GM12878 (cell line): ENCODE measurements at regions not wholly inside any gene's neighbourhood (a gene's known extent, or its start where the extent isn't known, plus 50 kb on each side); places are given as distances from the start of the nearest gene placed in this dataset.

ENCODE experiments used
- ATAC-seq: fragments of 200-7000 bp; cut with Tn5 transposase; 3 replicates; pipeline ENCODE4 v1.9.1; 2020; ENCODE audit warnings: mild to moderate bottlenecking, moderate library complexity
- BruUV-seq: library from RNA; stranded (reverse); fragments of 400-500 nt; replicated peaks from 2 replicates; lab custom pipeline; 2021; lab: Mats Ljungman, UMichigan
- CTCF ChIA-PET: fragments of 300-600 bp; sonication (Branson Sonifier 250); formaldehyde crosslinking; extraction: SDS; loops from one replicate; lab custom pipeline; 2021; ENCODE audit warnings: inconsistent platforms; lab: Yijun Ruan, JAX
- POLR2A ChIA-PET: fragments of 350-600 bp; formaldehyde crosslinking; extraction: SDS; loops from one replicate; lab custom pipeline; 2021; ENCODE audit warnings: inconsistent platforms; lab: Charles Lee
- RAD21 ChIA-PET: fragments of 300-600 bp; sonication (Branson Sonifier 250); formaldehyde crosslinking; loops from one replicate; lab custom pipeline; 2023; ENCODE audit warnings: antibody characterized with exemption; ENCODE audit not compliant: unreplicated experiment; lab: Charles Lee
- SMC1A ChIA-PET: fragments of 300-600 bp; sonication (Branson Sonifier 250); formaldehyde crosslinking; loops from one replicate; lab custom pipeline; 2023; ENCODE audit not compliant: unreplicated experiment, uncharacterized antibody; lab: Charles Lee
- DNase-seq: peaks from one replicate; pipeline ENCODE4 v3.0.0-alpha.2; 2011; ENCODE audit warnings: low read depth, low spot score
- FAIRE-seq: peaks from 3 replicates; lab custom pipeline; 2011; peaks lifted over from hg19 to GRCh38; lab: Jason Lieb, UNC
- H2AFZ ChIP-seq: 2 replicates; pipeline ENCODE4 v1.6.0; 2011; ENCODE audit warnings: low read depth, low read length, control low read depth; ENCODE audit not compliant: control insufficient read depth
- H3K27ac ChIP-seq: 2 replicates; pipeline ENCODE4 v1.5.1; 2011; ENCODE audit warnings: control low read depth; ENCODE audit not compliant: control insufficient read depth, insufficient read depth
- H3K27me3 ChIP-seq, 2 experiments: replicated peaks in 1 of 2; 2 replicates each; pipeline versions ENCODE4 v1.6.0 to v1.6.1; 2011; ENCODE audit warnings: low read length in 1 of 2; ENCODE audit not compliant: control insufficient read depth in 2 of 2, insufficient read depth in 2 of 2
- H3K36me3 ChIP-seq, 2 experiments: 2 replicates each; pipeline ENCODE4 v1.5.1; 2011; ENCODE audit warnings: low read length in 1 of 2; ENCODE audit not compliant: control insufficient read depth in 2 of 2, insufficient read depth in 2 of 2
- H3K4me1 ChIP-seq: 2 replicates; pipeline ENCODE4 v1.6.1; 2011; ENCODE audit warnings: mild to moderate bottlenecking, low read length, moderate library complexity, mixed read lengths; ENCODE audit not compliant: control insufficient read depth, insufficient read depth
- H3K4me2 ChIP-seq: 2 replicates; pipeline ENCODE4 v1.6.0; 2011; ENCODE audit warnings: control low read depth; ENCODE audit not compliant: control insufficient read depth, insufficient read depth
- H3K4me3 ChIP-seq: fragments of 200-600 bp; sonication (generic); 2 replicates; pipeline ENCODE4 v1.5.1; 2016
- H3K79me2 ChIP-seq: 2 replicates; pipeline ENCODE4 v1.6.0; 2011; ENCODE audit warnings: low read length; ENCODE audit not compliant: control insufficient read depth, insufficient read depth
- H3K9ac ChIP-seq: 2 replicates; pipeline ENCODE4 v1.8.0; 2011; ENCODE audit warnings: low read length, control low read depth, mixed read lengths; ENCODE audit not compliant: control insufficient read depth, insufficient read depth
- H3K9me3 ChIP-seq: replicated peaks from 3 replicates; pipeline ENCODE4 v1.5.1; 2011; ENCODE audit warnings: mild to moderate bottlenecking, low read length; ENCODE audit not compliant: control insufficient read depth, insufficient read depth
- H4K20me1 ChIP-seq: 2 replicates; pipeline ENCODE4 v1.6.0; 2011; ENCODE audit not compliant: control insufficient read depth, insufficient read depth
- CREM ChIP-seq: IDR thresholded peaks from 2 replicates; pipeline ENCODE4 v1.6.1; 2014; ENCODE audit warnings: antibody characterized with exemption, low read depth
- E4F1 ChIP-seq: fragments of 450-650 bp; IDR thresholded peaks from 2 replicates; pipeline ENCODE4 v1.6.1; 2018; ENCODE audit warnings: borderline replicate concordance, mild to moderate bottlenecking; ENCODE audit not compliant: partially characterized antibody
- MTA3 ChIP-seq: IDR thresholded peaks from 2 replicates; pipeline ENCODE4 v1.6.1; 2012; ENCODE audit warnings: low read length, inconsistent platforms, borderline replicate concordance
- NFYB ChIP-seq: IDR thresholded peaks from 2 replicates; pipeline ENCODE4 v1.6.1; 2011; ENCODE audit warnings: low read depth, mild to moderate bottlenecking, low read length, improper control_type of control experiment, moderate library complexity; ENCODE audit not compliant: insufficient read depth
- PAX8 ChIP-seq: fragments of 450-650 bp; IDR thresholded peaks from 2 replicates; pipeline ENCODE4 v1.6.1; 2017; ENCODE audit warnings: mild to moderate bottlenecking, moderate library complexity
- ZNF217 ChIP-seq: fragments of 450-650 bp; IDR thresholded peaks from 2 replicates; pipeline ENCODE4 v1.6.1; 2017; ENCODE audit warnings: antibody characterized with exemption, mild to moderate bottlenecking
- ZNF622 ChIP-seq: fragments of 450-650 bp; IDR thresholded peaks from 2 replicates; pipeline ENCODE4 v1.6.1; 2017; ENCODE audit warnings: mild to moderate bottlenecking, inconsistent platforms
- WGBS: methylation state at CpG from one replicate; pipeline ENCODE4 v1.1.6; 2016; ENCODE audit warnings: low lambda C conversion rate; ENCODE audit not compliant: insufficient replicate concordance, insufficient coverage; ENCODE audit errors: missing lambda C conversion rate; 5-methylcytosine and 5-hydroxymethylcytosine counted together
- in situ Hi-C: fragments of 300-500 bp; cut with MboI; formaldehyde crosslinking; loops from 9 replicates; pipeline ENCODE4 v1.14.3; 2018; ENCODE audit warnings: mixed read lengths
- intact Hi-C: fragments of 100-400 bp; cut with micrococcal nuclease; formaldehyde crosslinking; loops from one replicate; pipeline ENCODE4 v1.14.2; 2022; ENCODE audit not compliant: unreplicated experiment

GRCh38 chr13:105805892-105806627, 729.4 kb downstream of the EFNB2 start:
- no peaks in the 10 kb centered on the region for H3K9me3 ChIP-seq
- TF ChIP-seq MTA3 (no peak), E4F1 (no peak), ZNF217 (no peak), NFYB (no peak), ZNF622 (no peak), CREM (no peak), PAX8 (no peak)
- TF ChIP-seq, all 136 proteins: peak for 0
- Histone ChIP-seq H3K4me3 (no peak overlapping the region), H3K4me2 (no peak overlapping the region), H3K79me2 (no peaks in the 10 kb centered on the region), H3K4me1 (no peaks in the 10 kb centered on the region), H3K36me3 (no peaks in the 10 kb centered on the region), H3K9ac (no peak overlapping the region), H2AFZ (no peak overlapping the region), H3K27me3 (no peaks in the 10 kb centered on the region), H3K27ac (no peak overlapping the region), H4K20me1 (no peaks in the 10 kb centered on the region)
- WGBS = 44% methylated on average over 6 of the region's 6 CpGs
- CTCF ChIA-PET = interaction anchor here (1.0 kb wide), 1 partner anchor 31 kb away, joined by 3 read pairs; no protein-coding TSS in a partner anchor
- POLR2A ChIA-PET = no interaction called here
- FAIRE-seq (no peak), ATAC-seq (no peak), DNase-seq (no peak)
- in situ Hi-C loops = no loop called here
- SMC1A ChIA-PET = no interaction called here
- no TSS peak for BruUV-seq
- RAD21 ChIA-PET = no interaction called here
- intact Hi-C loops = no loop called here
